ENCODE measurements at regions not wholly inside any gene's neighbourhood (a gene's known extent, or its start where the extent isn't known, plus 50 kb on each side); places are given as distances from the start of the nearest gene placed in this dataset.

DNA sequence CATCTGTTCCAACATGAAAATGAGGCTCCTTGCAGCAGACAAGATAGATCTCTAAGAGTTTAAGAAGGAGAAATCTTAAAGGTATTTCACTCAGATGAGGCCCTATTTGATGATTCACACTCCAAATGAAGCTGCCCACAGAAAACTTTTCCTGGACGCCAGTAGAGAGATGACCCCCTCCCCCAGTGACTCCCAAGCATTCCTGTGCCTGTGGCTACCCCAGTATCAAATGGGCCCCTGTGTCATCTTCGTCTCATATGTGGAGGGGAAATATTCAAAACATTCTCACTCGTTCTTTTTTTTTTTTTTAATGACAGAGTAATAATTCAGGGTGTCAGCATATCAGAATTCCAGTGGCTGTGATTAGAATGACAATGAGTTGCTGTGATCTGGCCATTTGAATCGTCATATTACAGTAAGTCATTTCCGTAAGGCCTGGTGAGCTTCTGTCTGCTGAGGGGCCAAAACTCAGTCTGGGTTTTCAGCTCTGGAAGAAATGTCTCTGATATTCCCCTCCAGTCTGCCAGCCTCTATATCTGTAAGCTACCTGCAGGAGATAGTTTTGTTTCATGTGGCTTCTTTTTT, 194.7 kb downstream of the URI1 start:
- Mint-ChIP-seq H3K27ac (no peak overlapping the region), H3K4me3 (no peak overlapping the region), H3K36me3 (ENCODE audit: low read depth) (no peaks in the 10 kb centered on the region), H3K4me1 (ENCODE audit: low read depth) (no peaks in the 10 kb centered on the region), H3K27me3 (no peaks in the 10 kb centered on the region), H3K9me3 (no peaks in the 10 kb centered on the region)

GRCh38 chr19:30137747-30138146, 195.7 kb downstream of the URI1 start:
- Mint-ChIP-seq H3K9me3 (no peaks in the 10 kb centered on the region), H3K4me1 (ENCODE audit: low read depth) (no peaks in the 10 kb centered on the region), H3K36me3 (ENCODE audit: low read depth) (no peaks in the 10 kb centered on the region), H3K27ac (no peak overlapping the region), H3K4me3 (no peak overlapping the region), H3K27me3 (no peaks in the 10 kb centered on the region)

GRCh38 chr19:30144242-30144758, 202.3 kb downstream of the URI1 start:
- no peak overlapping the region for H3K27ac Mint-ChIP-seq
- H3K4me1 Mint-ChIP-seq (ENCODE audit: low read depth) = no peaks in the 10 kb centered on the region
- no peaks in the 10 kb centered on the region for H3K36me3 Mint-ChIP-seq (ENCODE audit: low read depth)
- H3K4me3 Mint-ChIP-seq = no peak overlapping the region
- H3K9me3 Mint-ChIP-seq = no peaks in the 10 kb centered on the region
- no peaks in the 10 kb centered on the region for H3K27me3 Mint-ChIP-seq

DNA sequence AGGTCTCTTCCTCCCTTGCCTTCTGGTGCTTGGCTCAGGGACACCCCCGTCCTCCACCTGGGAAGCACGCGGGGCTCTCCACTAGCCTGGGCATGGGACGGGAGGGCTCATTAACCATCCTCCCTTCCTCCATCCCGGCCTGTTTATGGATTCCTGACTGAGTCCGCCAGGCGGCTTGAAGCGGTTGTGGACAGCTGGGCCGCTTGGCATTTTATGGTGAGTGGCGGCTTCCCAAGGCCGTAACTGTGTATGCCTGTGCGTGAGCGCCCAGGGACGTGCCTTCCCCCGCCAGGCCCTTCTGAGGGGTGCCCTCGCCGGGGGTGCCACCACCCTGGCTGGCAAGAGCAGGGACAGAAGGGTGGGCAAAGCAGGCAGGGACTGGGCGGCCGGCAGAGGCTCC, 202.8 kb downstream of the URI1 start:
- H3K9me3 Mint-ChIP-seq = no peaks in the 10 kb centered on the region
- no peaks in the 10 kb centered on the region for H3K27me3 Mint-ChIP-seq
- H3K27ac Mint-ChIP-seq = no peak overlapping the region
- H3K4me3 Mint-ChIP-seq = no peak overlapping the region
- H3K4me1 Mint-ChIP-seq (ENCODE audit: low read depth) = no peaks in the 10 kb centered on the region
- H3K36me3 Mint-ChIP-seq (ENCODE audit: low read depth) = no peaks in the 10 kb centered on the region

DNA sequence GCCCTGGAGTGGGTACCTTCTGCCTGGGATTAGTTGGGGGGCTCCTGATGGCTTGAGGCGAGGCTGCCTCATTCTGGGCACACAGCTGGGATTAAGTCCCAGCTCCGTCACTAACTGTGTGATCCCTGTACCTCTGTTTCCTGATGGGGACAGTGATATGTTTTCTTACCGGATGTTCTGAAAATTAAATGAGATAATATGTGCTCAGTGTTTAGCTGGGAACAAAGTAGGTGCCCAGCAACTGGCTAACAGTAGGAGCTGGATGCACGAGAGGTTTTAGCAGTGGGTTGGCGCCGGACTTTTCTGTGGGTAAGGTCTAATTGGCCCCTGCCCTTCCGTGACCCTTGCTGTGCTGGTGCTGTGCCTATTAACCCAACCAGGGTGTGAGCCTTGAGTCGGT, 203.4 kb downstream of the URI1 start:
- no peak overlapping the region for H3K4me3 Mint-ChIP-seq
- no peak overlapping the region for H3K27ac Mint-ChIP-seq
- no peaks in the 10 kb centered on the region for H3K36me3 Mint-ChIP-seq (ENCODE audit: low read depth)
- no peaks in the 10 kb centered on the region for H3K9me3 Mint-ChIP-seq
- H3K4me1 Mint-ChIP-seq (ENCODE audit: low read depth) = no peaks in the 10 kb centered on the region
- H3K27me3 Mint-ChIP-seq = no peaks in the 10 kb centered on the region

DNA sequence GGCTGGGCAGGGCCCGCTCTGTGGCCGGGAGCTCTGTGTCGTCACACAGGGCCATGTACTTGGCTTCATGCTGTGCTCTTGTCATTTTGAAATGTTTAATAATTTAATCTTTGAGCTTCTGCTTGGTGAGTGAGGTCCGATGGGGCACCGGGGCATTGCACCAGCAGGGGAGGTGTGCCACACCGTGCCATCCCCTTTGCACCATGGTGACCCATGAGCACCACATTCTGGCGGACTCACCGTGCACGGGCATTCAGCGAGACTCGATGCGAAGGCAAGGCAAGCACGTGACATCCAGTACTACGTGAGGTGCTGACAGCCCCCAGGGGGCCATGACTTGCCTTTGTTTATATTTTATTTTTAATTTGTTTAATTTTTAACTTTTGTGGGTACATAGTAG, 204.3 kb downstream of the URI1 start:
- H3K9me3 Mint-ChIP-seq = no peaks in the 10 kb centered on the region
- no peaks in the 10 kb centered on the region for H3K27me3 Mint-ChIP-seq
- H3K4me1 Mint-ChIP-seq (ENCODE audit: low read depth) = no peaks in the 10 kb centered on the region
- H3K36me3 Mint-ChIP-seq (ENCODE audit: low read depth) = no peaks in the 10 kb centered on the region
- no peak overlapping the region for H3K27ac Mint-ChIP-seq
- no peak overlapping the region for H3K4me3 Mint-ChIP-seq

GRCh38 chr19:30148039-30148790, 206.2 kb downstream of the URI1 start:
- Mint-ChIP-seq H3K4me1 (ENCODE audit: low read depth) (no peaks in the 10 kb centered on the region), H3K4me3 (no peak overlapping the region), H3K36me3 (ENCODE audit: low read depth) (no peaks in the 10 kb centered on the region), H3K27ac (no peak overlapping the region), H3K27me3 (no peaks in the 10 kb centered on the region), H3K9me3 (no peaks in the 10 kb centered on the region)

- H3K4me3 Mint-ChIP-seq = no peak overlapping the region
- no peaks in the 10 kb centered on the region for H3K9me3 Mint-ChIP-seq
- no peaks in the 10 kb centered on the region for H3K27me3 Mint-ChIP-seq
Observed at GRCh38 chr19:30148803-30149202, 206.8 kb downstream of the URI1 start.

GRCh38 chr19:30149300-30149699, 207.3 kb downstream of the URI1 start:
- Mint-ChIP-seq H3K27ac (no peak overlapping the region), H3K36me3 (ENCODE audit: low read depth) (no peaks in the 10 kb centered on the region), H3K27me3 (peaks cover under 1% of the 10 kb centered on the region), H3K9me3 (no peaks in the 10 kb centered on the region), H3K4me1 (ENCODE audit: low read depth) (peaks cover 4% of the 10 kb centered on the region), H3K4me3 (no peak overlapping the region)

More at GRCh38 chr19:30148803-30149202, 206.8 kb downstream of the URI1 start:
- Mint-ChIP-seq H3K4me1 (ENCODE audit: low read depth) (no peaks in the 10 kb centered on the region), H3K36me3 (ENCODE audit: low read depth) (no peaks in the 10 kb centered on the region), H3K27ac (no peak overlapping the region)

- Mint-ChIP-seq H3K27me3 (peaks cover 8% of the 10 kb centered on the region), H3K27ac (no peak overlapping the region), H3K4me1 (ENCODE audit: low read depth) (peaks cover 4% of the 10 kb centered on the region), H3K36me3 (ENCODE audit: low read depth) (no peaks in the 10 kb centered on the region), H3K9me3 (no peaks in the 10 kb centered on the region), H3K4me3 (no peak overlapping the region)
Observed at GRCh38 chr19:30150626-30151025, 208.6 kb downstream of the URI1 start.

GRCh38 chr19:30151081-30151480, 209.0 kb downstream of the URI1 start:
- H3K4me3 Mint-ChIP-seq = no peak overlapping the region
- no peak overlapping the region for H3K27ac Mint-ChIP-seq
- H3K27me3 Mint-ChIP-seq = peaks cover 8% of the 10 kb centered on the region
- no peaks in the 10 kb centered on the region for H3K36me3 Mint-ChIP-seq (ENCODE audit: low read depth)
- no peaks in the 10 kb centered on the region for H3K9me3 Mint-ChIP-seq
- peaks cover 4% of the 10 kb centered on the region for H3K4me1 Mint-ChIP-seq (ENCODE audit: low read depth)

GRCh38 chr19:30152510-30153291, 210.7 kb downstream of the URI1 start:
- Mint-ChIP-seq H3K4me3 (no peak overlapping the region), H3K36me3 (ENCODE audit: low read depth) (no peaks in the 10 kb centered on the region), H3K4me1 (ENCODE audit: low read depth) (peaks cover 4% of the 10 kb centered on the region), H3K27ac (no peak overlapping the region), H3K27me3 (peaks cover 8% of the 10 kb centered on the region), H3K9me3 (no peaks in the 10 kb centered on the region)

DNA sequence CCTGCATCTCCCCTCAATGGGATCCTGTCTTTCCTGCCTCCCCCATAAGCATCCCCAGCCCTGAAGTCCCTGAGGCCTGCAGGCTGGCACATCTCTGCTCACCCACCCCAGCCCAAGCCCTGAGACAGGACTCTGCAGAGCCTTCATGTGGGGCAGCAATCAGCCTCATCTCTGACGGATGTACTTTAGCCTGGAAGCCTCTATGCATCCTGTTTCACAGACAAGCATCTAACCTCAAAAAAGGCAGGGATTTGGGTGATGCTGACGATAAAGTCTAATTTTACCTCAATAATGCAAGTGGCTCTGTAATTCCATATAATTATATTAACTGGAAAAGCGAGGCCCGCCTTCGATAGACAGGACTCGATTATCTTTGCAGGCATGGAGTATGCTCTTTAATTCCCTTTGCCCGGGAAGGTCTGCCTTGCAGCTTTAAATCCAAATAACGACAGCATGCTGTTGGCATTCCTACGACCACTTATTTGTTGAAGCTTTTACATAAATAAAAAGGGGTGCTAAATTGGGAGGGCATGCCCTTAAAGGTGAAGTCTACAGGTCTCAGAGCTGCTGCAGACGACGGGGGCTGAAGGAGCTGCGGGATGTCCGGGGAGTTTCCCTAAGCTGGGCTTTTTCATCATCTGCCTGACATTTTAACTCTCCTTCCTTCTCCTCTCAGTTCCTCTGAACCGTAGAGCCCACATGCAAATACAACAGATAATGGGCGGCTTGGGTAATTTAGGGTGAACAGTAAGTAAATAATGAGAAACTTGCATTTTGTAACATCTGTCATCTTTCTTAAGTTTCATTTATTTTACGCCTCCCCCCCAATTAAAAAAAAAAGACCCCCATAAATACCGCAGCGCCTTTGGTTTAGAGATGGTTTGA, 211.5 kb downstream of the URI1 start:
- H3K4me3 Mint-ChIP-seq = no peak overlapping the region

DNA sequence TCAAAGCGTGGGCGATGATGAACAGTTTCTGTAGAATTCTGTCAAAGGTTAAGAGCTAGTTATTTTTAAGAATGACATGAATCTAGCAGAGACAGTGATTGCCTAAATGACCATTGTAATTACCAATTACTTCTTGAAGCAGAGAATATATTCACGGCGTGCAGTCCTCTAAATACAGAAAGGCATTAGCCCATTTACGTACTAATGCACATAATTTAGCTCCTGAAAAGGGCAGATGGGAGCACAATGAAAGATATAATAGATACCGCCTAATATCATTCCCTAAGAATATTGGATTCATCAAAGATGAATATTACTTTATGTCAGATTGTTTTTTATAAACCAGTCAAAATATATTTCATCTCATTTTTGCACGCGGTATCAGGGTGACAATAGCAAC, 212.4 kb downstream of the URI1 start:
- peaks cover 4% of the 10 kb centered on the region for H3K4me1 Mint-ChIP-seq (ENCODE audit: low read depth)
- H3K4me3 Mint-ChIP-seq = no peak overlapping the region
- peaks cover 8% of the 10 kb centered on the region for H3K27me3 Mint-ChIP-seq
- H3K27ac Mint-ChIP-seq = no peak overlapping the region
- H3K9me3 Mint-ChIP-seq = no peaks in the 10 kb centered on the region
- no peaks in the 10 kb centered on the region for H3K36me3 Mint-ChIP-seq (ENCODE audit: low read depth)

More for the DNA sequence above, 211.5 kb downstream of the URI1 start:
- no peaks in the 10 kb centered on the region for H3K9me3 Mint-ChIP-seq
- no peaks in the 10 kb centered on the region for H3K36me3 Mint-ChIP-seq (ENCODE audit: low read depth)
- H3K27me3 Mint-ChIP-seq = peaks cover 8% of the 10 kb centered on the region
- H3K27ac Mint-ChIP-seq = no peak overlapping the region
- peaks cover 4% of the 10 kb centered on the region for H3K4me1 Mint-ChIP-seq (ENCODE audit: low read depth)

Data from stimulated activated naive CD8-positive, alpha-beta T cell treated with anti-CD3 and anti-CD28 coated beads, Interleukin-15, Interleukin-2, amounts not matched to agents 100 ng/mL and 50 ng/mL, for 24 hours (primary cell).